IPS DF 6.9 (cell line): ENCODE measurements at regions not wholly inside any gene's neighbourhood (a gene's known extent, or its start where the extent isn't known, plus 50 kb on each side); places are given as distances from the start of the nearest gene placed in this dataset.
"Not testable (repeated sequence)": the region's sequence is repeated elsewhere in the genome, so short reads cannot be mapped to it uniquely, and the experiment has no call there.

Experiments
- DNase-seq: peaks from one replicate; pipeline ENCODE4 v3.0.0-alpha.2; 2013; ENCODE audit warnings: low read depth, low spot score
- H3K27ac ChIP-seq: one replicate; pipeline ENCODE4 v1.5.1; 2013; ENCODE audit warnings: low read length, control low read depth
- H3K27me3 ChIP-seq: 2 replicates; pipeline ENCODE4 v1.6.1; 2013; ENCODE audit warnings: mild to moderate bottlenecking, low read length; ENCODE audit not compliant: control insufficient read depth, insufficient read depth
- H3K36me3 ChIP-seq: 2 replicates; pipeline ENCODE4 v1.6.1; 2013; ENCODE audit warnings: low read length; ENCODE audit not compliant: control insufficient read depth, insufficient read depth
- H3K4me1 ChIP-seq: 2 replicates; pipeline ENCODE4 v1.6.1; 2013; ENCODE audit warnings: low read length; ENCODE audit not compliant: control insufficient read depth, insufficient read depth
- H3K4me3 ChIP-seq: 2 replicates; pipeline ENCODE4 v1.5.1; 2013; ENCODE audit warnings: mild to moderate bottlenecking, low read length
- H3K9me3 ChIP-seq: 2 replicates; pipeline ENCODE4 v1.6.1; 2013; ENCODE audit warnings: low read length, inconsistent platforms; ENCODE audit not compliant: control insufficient read depth, insufficient read depth
- WGBS: extraction: QIAGEN DNeasy Blood & Tissue Kit; methylation state at CpG from one replicate; pipeline ENCODE4 v1.1.7; 2013; ENCODE audit warnings: mixed read lengths, missing lambda C conversion rate; ENCODE audit not compliant: insufficient read length, insufficient coverage; 5-methylcytosine and 5-hydroxymethylcytosine counted together

DNA sequence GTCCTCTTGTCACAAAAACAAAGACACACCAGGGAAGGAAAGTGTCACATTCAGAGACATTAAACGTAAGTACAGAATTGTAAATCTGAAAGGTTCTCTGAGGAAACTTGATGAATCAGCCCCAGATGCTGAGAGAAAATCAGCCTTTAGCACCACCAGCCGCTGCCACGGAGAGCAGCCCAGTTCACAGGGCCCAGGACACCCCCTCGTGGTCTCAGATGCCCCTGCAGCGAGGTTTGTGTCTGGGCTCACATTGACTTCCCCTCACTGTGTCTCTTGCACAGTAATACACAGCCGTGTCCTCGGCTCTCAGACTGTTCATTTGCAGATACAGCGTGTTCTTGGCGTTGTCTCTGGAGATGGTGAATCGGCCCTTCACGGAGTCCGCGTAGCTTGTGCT is 1283.8 kb downstream of the TMEM121 start:
- H3K27me3 ChIP-seq, H3K4me1 ChIP-seq, H3K27ac ChIP-seq, H3K36me3 ChIP-seq, DNase-seq, H3K4me3 ChIP-seq: not testable (repeated sequence)
- peaks cover 14% of the 10 kb centered on the region for H3K9me3 ChIP-seq
- no CpG with 5 or more reads among the region's 13 CpGs for WGBS

- no peak overlapping the region for H3K4me3 ChIP-seq
- H3K36me3 ChIP-seq = no peaks in the 10 kb centered on the region
- DNase-seq = no peak
- H3K27me3 ChIP-seq = no peaks in the 10 kb centered on the region
- H3K4me1 ChIP-seq = no peaks in the 10 kb centered on the region; the same call in 1 of the 2 replicates
- H3K9me3 ChIP-seq = peaks cover 14% of the 10 kb centered on the region
- H3K27ac ChIP-seq = no peak overlapping the region
- no CpG with 5 or more reads among the region's 1 CpG for WGBS
Measured at GRCh38 chr14:106811162-106811561, 1284.8 kb downstream of the TMEM121 start.

DNA sequence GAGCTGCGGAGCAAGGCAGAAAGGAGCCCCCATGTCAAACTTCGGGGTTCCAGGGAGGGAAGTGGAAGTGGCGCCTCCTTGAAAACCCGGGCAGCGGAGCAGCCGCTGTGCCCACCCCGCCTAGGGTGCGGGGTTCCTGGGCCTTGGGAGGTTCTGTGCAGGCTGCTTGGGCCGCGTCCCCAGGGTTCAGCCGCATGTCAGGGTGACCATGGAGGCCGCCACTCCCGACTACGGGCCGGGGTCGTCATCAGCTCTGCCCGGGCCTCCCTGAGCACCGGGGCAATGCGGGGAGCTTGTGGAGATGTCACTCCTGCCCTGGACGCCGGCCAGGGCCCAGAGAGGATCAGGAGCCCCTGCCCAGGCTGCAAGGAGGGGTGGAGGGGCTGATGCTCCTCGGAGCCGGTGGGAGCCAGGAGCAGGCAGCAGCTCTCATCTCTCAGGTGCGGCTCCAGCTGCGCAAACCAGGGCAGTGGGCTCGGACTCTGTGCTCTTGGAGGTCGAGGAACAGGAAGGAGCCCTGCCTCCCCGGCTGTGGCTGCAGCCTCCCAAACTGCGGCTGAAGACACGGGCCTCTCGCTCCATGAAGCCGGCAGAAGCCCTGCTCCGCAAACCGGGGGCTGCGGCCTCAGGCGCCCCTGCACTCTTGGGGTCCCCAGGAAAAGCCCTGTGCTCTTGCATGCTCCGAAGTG is 1286.5 kb downstream of the TMEM121 start:
- peaks cover 11% of the 10 kb centered on the region for H3K9me3 ChIP-seq
- no CpG with 5 or more reads among the region's 37 CpGs for WGBS
- no peaks in the 10 kb centered on the region for H3K27me3 ChIP-seq
- DNase-seq = no peak
- no peaks in the 10 kb centered on the region; the same call in 1 of the 2 replicates for H3K4me1 ChIP-seq
- H3K4me3 ChIP-seq = no peak overlapping the region
- H3K36me3 ChIP-seq = no peaks in the 10 kb centered on the region
- H3K27ac ChIP-seq = no peak overlapping the region

GRCh38 chr14:106813477-106813823 is 1287.1 kb downstream of the TMEM121 start:
- H3K4me1 ChIP-seq = no peaks in the 10 kb centered on the region; the same call in 1 of the 2 replicates
- H3K4me3 ChIP-seq = no peak overlapping the region
- H3K36me3 ChIP-seq = no peaks in the 10 kb centered on the region
- WGBS = no CpG with 5 or more reads among the region's 9 CpGs
- peaks cover 11% of the 10 kb centered on the region for H3K9me3 ChIP-seq
- H3K27ac ChIP-seq = no peak overlapping the region
- DNase-seq = no peak
- no peaks in the 10 kb centered on the region for H3K27me3 ChIP-seq

DNA sequence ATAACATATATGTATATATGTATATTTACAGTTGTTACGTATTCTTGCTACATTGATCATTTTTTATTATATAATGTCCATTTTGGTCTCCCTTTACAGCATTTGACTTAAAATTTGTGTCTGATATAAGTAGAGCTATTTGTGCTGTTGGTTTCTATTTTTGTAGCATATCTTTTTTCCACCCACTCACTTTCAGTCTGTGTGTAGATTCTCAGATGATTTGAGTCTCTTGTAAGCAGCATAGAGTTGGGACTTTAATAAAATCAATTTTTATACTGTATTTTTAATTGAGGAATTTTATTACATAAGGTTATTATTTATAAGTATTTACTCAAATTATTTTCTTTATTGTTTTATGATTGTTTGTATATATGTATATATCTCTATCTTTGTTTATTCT is 1293.7 kb downstream of the TMEM121 start:
- no peak for DNase-seq
- no peak overlapping the region for H3K27ac ChIP-seq
- H3K36me3 ChIP-seq = no peaks in the 10 kb centered on the region
- H3K4me1 ChIP-seq = no peaks in the 10 kb centered on the region
- no peak overlapping the region for H3K4me3 ChIP-seq
- no CpG with 5 or more reads among the region's 1 CpG for WGBS
- peaks cover 12% of the 10 kb centered on the region for H3K9me3 ChIP-seq
- H3K27me3 ChIP-seq = no peaks in the 10 kb centered on the region

DNA sequence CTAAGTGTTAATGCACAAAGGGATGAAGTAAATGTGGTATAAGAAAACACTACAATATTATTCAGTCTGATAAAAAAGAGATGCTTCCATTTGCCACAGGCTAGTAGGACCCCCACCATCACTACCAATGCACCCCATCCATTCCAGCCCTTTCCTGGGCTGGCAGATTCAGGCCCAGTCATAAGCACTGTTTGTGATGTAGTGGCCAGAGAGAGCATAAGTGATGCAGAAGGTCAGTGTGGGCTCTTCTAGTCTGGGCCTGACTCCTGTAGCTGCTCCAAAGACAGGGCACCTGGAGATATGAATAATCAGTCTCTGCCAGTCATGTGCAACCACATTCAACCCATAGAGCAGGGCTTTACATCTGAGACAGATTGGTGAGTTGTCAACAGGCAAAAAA is 1294.7 kb downstream of the TMEM121 start:
- Histone ChIP-seq H3K36me3 (no peaks in the 10 kb centered on the region), H3K27me3 (no peaks in the 10 kb centered on the region), H3K9me3 (peaks cover 12% of the 10 kb centered on the region), H3K27ac (no peak overlapping the region), H3K4me3 (no peak overlapping the region), H3K4me1 (no peaks in the 10 kb centered on the region)
- DNase-seq = no peak

GRCh38 chr14:106822905-106823304 is 1296.5 kb downstream of the TMEM121 start:
- H3K4me3 ChIP-seq = no peak overlapping the region
- no peak for DNase-seq
- no peak overlapping the region for H3K27ac ChIP-seq
- no peaks in the 10 kb centered on the region for H3K27me3 ChIP-seq
- no peaks in the 10 kb centered on the region for H3K4me1 ChIP-seq
- no CpG with 5 or more reads among the region's 7 CpGs for WGBS
- no peaks in the 10 kb centered on the region for H3K36me3 ChIP-seq
- peaks cover 17% of the 10 kb centered on the region for H3K9me3 ChIP-seq

GRCh38 chr14:106823552-106823951 is 1297.2 kb downstream of the TMEM121 start:
- Histone ChIP-seq H3K36me3 (no peaks in the 10 kb centered on the region), H3K27ac (no peak overlapping the region), H3K9me3 (peaks cover 20% of the 10 kb centered on the region), H3K4me1 (no peaks in the 10 kb centered on the region), H3K4me3 (no peak overlapping the region), H3K27me3 (no peaks in the 10 kb centered on the region)
- DNase-seq = no peak
- WGBS = no CpG with 5 or more reads among the region's 7 CpGs

DNA sequence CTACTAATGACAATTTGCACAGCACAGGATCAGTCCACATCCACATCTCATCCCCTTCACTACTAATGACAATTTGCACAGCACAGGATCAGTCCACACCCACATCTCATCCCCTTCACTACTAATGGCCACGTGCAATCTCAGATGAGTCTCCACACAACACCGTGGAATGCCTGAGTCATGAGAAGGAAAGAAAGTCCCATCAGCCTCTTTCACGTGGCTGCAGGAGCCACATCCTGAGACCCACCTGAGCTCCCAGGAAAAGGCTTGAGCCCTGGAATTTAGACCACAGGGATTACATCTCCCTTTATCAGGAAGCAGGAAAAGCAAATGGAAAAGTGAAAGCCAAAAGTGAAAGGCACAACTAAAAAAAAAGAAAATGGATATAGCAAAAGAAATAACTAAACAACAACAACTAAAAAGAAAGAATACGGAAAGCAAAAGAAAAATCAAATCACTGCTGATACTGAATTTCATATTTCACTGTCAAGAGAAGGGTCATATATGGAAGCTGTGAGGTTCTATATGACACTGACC is 1300.5 kb downstream of the TMEM121 start:
- H3K27ac ChIP-seq = no peak overlapping the region
- H3K9me3 ChIP-seq = peaks cover 26% of the 10 kb centered on the region
- H3K4me3 ChIP-seq = no peak overlapping the region
- no CpG with 5 or more reads among the region's 4 CpGs for WGBS
- H3K27me3 ChIP-seq = no peaks in the 10 kb centered on the region
- no peaks in the 10 kb centered on the region for H3K4me1 ChIP-seq
- no peak for DNase-seq
- H3K36me3 ChIP-seq = no peaks in the 10 kb centered on the region

- Histone ChIP-seq H3K36me3 (no peaks in the 10 kb centered on the region), H3K4me1 (no peaks in the 10 kb centered on the region), H3K9me3 (peaks cover 22% of the 10 kb centered on the region), H3K4me3 (no peak overlapping the region), H3K27ac (no peak overlapping the region), H3K27me3 (no peaks in the 10 kb centered on the region)
- DNase-seq = no peak
- WGBS = no CpG with 5 or more reads among the region's 11 CpGs
Measured at GRCh38 chr14:106831322-106831720, 1304.9 kb downstream of the TMEM121 start.

DNA sequence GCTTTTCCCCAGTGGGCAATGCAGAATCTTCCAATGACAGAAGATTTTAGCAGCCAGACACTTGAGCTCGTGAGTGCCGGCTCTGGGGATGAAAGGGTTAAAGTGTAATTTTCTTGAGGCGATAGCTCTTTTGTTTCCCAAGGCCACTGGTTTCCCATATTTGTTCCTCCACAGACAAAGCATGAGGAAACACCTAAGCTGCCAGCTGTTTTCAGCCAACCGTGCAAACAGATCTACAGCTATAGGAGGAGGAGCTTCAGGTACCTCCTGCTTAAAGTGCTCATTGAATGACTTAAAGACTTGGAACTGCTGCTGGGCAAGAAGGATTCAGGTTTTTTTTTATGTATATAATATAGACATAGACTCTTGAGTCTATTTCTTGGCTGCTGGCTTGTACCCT is 1311.5 kb downstream of the TMEM121 start:
- Histone ChIP-seq H3K4me3 (no peak overlapping the region), H3K36me3 (no peaks in the 10 kb centered on the region), H3K27ac (no peak overlapping the region), H3K9me3 (peaks cover 32% of the 10 kb centered on the region), H3K4me1 (no peaks in the 10 kb centered on the region), H3K27me3 (no peaks in the 10 kb centered on the region)
- no peak for DNase-seq
- WGBS = no CpG with 5 or more reads among the region's 4 CpGs
